Stimulated activated naive CD8-positive, alpha-beta T cell treated with anti-CD3 and anti-CD28 coated beads, Interleukin-15, Interleukin-2, amounts not matched to agents 100 U/mL and 50 U/mL, for 24 hours (primary cell): ENCODE measurements at regions not wholly inside any gene's neighbourhood (a gene's known extent, or its start where the extent isn't known, plus 50 kb on each side); places are given as distances from the start of the nearest gene placed in this dataset.
A peak's percentile ranks its signal among the peaks of the same experiment; 100 is the strongest.
"Not testable (repeated sequence)": the region's sequence is repeated elsewhere in the genome, so short reads cannot be mapped to it uniquely, and the experiment has no call there.

ENCODE experiments used
- ATAC-seq: fragments of 150-1000 bp; cut with Tn5 transposase; one replicate; pipeline ENCODE4 v1.10.0; 2021
- DNase-seq: peaks from one replicate; pipeline ENCODE4 v3.0.0; 2021

GRCh38 chr6:5837323-5837722 is 169.4 kb downstream of the NRN1 start:
- ATAC-seq (no peak), DNase-seq (no peak)

DNA sequence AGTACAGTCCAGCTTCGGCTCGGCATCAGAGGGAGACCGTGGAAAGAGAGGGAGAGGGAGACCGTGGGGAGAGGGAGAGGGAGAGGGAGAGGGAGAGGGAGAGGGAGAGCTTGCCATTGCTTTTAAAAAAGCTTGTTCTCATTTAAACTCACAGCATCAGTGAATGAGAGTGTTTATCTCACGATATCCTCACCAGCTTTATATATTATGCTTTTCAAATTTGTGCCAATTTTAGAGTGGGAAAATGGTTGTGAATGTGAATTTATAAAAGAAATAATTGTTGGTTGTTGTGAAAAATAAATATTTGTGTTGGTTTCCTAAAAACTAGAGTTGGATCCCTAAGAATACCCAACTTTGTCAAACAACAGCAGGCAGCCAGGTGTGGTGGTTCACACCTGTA is 170.1 kb downstream of the NRN1 start:
- not testable (repeated sequence) for DNase-seq, ATAC-seq

GRCh38 chr6:5833120-5833519 is 173.6 kb downstream of the NRN1 start:
- DNase-seq: no peak
- ATAC-seq: no peak

- ATAC-seq (no peak), DNase-seq (no peak)
Measured at GRCh38 chr6:5832668-5833067, 174.1 kb downstream of the NRN1 start.

DNA sequence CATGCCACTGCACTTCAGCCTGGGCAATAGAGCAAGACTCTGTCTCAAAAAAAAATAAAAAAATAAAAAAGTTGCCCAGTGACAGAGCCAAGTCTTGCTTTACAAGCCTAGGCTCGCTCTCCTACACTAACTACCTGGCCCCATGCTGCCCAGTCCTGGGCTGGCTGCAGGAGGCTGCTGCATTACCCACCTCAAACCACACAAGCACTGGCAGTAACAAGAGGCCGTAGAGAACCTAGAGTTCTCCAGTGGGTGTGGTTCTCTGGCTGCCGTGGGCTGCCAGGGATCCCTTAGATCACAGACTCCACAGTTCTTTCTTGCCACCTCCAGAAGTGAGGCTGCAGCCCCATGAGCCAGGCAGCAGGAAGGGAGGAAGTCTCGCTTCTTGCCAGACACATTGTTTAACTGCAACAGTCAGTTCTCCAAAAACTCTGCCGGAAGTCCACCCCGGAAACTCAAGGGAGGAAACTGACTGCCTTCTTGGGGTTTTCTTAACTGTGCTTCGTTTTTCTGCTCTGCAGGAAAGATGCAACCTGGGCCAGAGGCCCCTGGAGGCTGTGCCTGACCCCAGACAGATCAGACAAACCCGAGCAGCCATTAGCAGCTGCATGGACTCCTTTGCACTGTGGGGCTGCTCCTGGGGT is 175.4 kb downstream of the NRN1 start:
- DNase-seq (peak; percentile 34), ATAC-seq (peak; percentile 63)

DNA sequence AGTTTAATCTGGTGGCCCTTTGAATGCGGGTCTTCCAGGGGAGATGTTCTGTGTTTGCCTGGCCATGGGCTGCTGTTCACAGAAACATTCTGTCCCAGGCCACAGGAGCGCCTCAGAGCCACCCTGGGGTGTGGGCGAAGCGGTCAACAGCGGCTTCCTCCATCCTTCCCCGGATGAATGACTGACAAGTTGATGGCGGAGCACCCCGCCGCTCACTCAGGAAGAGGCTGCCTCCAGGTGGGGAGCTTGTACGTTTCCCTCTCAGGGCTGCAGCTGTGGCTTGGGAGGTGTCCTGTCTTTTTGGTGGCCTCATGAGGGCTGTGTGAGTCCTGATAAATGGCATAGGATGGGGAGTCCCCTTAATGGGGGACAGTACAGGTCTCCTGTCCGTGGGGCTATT is 178.4 kb downstream of the NRN1 start:
- DNase-seq: no peak
- no peak for ATAC-seq

- ATAC-seq (no peak), DNase-seq (no peak)
Measured at GRCh38 chr6:5827056-5827904, 179.4 kb downstream of the NRN1 start.

- ATAC-seq: peak; percentile 58
Measured at GRCh38 chr6:5824382-5824983, 182.2 kb downstream of the NRN1 start.

More at GRCh38 chr6:5824382-5824983, 182.2 kb downstream of the NRN1 start:
- not testable (repeated sequence) for DNase-seq
